GM19193 (cell line): ENCODE measurements at regions not wholly inside any gene's neighbourhood (a gene's known extent, or its start where the extent isn't known, plus 50 kb on each side); places are given as distances from the start of the nearest gene placed in this dataset.

ENCODE experiments used
- POLR2A ChIP-seq: IDR thresholded peaks from 4 replicates; pipeline ENCODE4 v1.6.1; 2011; ENCODE audit not compliant: insufficient read depth, insufficient read length; ENCODE audit errors: extremely low read depth

GRCh38 chr21:23316190-23316589, 2291.1 kb downstream of the MRPL39 start:
- TF ChIP-seq POLR2A: no peak

GRCh38 chr21:23308741-23309140, 2298.5 kb downstream of the MRPL39 start:
- no peak for TF ChIP-seq POLR2A

- no peak for TF ChIP-seq POLR2A
Observed at GRCh38 chr21:23307065-23307464, 2300.2 kb downstream of the MRPL39 start.

DNA sequence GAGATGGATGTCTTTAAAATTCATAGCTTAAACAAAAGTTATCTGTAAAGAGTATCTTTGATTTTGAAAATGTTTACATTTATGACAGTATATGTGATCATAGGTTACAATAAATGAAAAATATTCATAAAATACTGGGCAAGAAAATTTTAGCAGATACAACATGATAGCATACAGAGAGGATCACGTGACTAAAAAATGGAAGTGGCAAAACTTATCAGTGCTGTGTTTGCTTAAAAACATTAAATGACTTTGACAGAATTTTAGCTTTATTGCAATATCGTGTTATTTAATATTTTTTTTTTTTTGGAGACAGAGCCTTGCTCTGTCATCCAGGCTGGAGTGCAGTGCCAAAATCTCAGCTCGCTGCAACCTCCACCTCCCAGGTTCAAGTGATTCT, 2294.1 kb downstream of the NCAM2 start:
- no peak for TF ChIP-seq POLR2A

GRCh38 chr21:23281917-23282316, 2283.7 kb downstream of the NCAM2 start:
- no peak for TF ChIP-seq POLR2A

DNA sequence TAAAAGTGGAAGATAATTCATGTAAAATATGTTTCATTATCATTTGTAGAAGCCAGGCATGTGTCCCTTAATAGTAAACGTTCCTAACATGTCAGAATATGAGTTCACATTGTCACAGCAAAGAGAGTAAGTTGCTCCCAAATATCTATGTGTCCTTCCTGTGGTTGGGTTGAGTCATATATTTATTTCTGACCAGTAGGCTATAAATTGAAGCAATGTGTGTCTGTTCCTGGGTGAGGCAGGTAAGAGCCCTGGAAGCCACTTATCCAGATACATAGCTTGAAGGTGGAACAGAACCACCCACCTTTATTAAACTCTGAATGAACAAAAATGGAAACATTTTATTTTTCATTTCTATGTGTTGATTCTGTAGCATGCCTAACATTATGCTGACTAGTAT, 2251.6 kb downstream of the NCAM2 start:
- no peak for TF ChIP-seq POLR2A

DNA sequence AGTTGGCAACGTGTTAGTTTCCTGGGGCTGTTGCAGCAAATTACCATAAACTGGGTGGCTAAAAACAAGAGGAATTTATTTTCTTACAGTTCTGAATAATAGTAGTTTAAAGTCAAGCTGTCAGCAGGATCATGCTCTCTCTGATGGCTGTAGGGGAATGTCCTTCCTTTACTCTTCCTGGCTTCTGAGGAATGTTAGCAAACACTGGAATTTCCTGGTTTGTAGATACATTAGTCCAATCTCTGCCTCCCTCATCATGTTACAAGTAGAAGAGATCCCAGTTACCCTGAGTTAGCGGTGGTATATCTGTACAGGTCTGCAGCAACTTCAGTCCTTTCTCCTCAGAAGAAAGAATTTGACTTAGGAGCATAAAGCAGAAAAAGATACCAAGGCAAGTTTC, 2249.1 kb downstream of the NCAM2 start:
- TF ChIP-seq POLR2A: no peak

DNA sequence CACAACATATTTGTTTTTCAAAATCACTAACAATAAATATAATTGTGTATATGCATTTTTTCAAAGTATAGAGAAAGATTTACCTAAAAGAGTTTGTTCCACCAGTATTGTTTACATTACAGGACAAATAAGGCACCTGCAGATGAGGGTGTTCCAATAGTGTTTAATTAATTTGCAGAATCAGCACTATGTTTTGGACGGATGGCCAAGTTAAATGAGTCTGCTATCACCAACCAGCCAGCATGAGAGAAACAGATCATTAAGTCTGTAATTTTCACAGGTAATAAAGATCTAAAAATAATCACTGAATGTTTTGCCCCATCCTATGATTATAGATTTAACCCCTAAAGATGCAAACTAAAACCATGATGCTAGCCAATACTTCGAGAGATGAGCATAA, 2247.0 kb downstream of the NCAM2 start:
- TF ChIP-seq POLR2A: no peak

DNA sequence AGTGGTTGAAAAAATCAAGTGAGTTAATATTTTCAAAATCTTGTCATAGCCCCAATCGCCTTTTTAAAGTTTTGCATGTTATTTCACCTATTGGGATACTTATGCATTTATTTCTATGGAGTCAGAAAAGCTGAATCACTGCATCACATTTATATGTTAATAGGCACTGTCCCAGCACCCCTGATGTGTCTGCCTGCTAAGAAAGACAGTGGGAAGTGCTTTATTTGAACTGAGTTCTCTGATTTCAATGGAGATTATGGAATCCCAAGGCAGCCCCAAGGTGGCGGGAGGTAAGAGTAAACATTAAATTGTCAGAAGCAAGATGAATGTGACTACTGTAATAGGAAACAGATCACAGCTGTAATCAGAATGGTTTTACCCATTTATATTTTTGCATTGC, 2225.7 kb downstream of the NCAM2 start:
- TF ChIP-seq POLR2A: no peak

DNA sequence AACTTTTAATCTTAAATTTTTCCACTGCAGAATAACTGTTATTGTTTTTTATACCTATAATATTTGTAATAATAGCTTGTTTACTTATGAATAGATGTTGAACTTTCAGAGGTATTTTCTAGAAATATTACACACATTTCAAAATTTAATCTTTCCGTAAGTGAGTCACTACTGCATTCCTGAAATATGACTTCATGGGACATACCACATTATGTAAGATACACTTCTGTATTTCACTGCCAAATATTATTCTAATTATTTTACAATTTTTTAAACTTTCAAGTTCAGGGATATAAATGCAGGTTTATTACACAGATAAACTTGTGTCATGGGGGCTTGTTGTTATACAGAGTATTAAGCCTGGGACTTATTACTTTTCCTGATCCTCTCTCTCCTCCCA, 2220.5 kb downstream of the NCAM2 start:
- TF ChIP-seq POLR2A: no peak

GRCh38 chr21:23217597-23217996, 2219.4 kb downstream of the NCAM2 start:
- TF ChIP-seq POLR2A: no peak

DNA sequence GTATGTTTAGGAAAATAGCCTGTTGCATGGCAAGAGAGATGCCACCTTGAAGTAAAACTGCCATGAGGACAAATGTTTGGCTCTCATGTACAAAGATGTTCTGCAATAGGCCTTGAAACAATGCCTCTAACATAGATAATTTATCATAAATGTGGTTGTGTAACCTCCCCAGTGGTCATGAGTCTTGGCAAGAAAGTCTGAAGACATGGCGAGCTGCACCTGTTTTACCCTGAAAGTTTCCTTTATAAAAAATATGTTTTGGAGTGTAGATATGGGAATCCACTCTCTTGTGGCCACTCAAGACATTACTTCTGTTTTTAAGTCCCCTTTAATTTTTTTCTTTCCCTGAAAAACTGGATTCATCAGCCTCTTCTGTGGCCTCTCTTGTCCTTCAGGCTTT, 2217.1 kb downstream of the NCAM2 start:
- TF ChIP-seq POLR2A: no peak
